HT-29 (cell line): ENCODE measurements at regions not wholly inside any gene's neighbourhood (a gene's known extent, or its start where the extent isn't known, plus 50 kb on each side); places are given as distances from the start of the nearest gene placed in this dataset.

Source experiments
- DNase-seq: peaks from one replicate; pipeline ENCODE4 v3.0.0-alpha.2; 2015; ENCODE audit warnings: low spot score

DNA sequence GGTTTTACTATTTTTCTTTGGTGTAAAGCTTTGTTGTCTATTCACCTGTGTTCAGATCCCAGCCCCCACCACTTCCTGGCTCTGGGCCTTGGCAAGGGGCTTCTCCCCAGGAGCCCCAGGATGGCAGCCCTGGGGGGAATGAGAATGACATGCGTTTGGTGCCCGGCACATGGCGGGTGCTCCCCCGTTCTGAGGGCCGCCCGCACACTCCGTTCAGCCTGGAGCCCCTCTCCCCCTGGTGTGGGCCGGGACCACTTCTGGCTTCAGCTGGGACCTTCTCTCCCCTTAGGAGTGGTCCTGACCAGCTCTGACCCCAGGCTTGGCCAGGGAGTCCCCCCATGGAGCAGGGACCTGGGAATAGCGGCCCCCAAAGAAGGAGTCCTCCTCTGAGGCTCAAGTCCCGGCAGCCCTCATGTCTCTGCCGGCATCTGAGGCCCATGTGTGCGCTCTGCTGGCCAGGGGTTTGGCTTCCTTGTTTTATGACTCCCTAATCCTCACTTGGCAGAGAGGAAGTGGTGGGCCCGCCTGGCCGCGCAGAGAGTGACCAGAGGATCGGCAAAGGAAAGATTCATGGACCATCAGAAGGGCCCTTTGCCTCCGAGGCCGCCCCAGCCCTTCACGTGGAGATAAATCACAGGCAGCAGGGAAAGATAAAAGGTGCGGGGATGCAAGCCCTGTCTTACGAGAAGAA, 57.0 kb upstream of the LMX1B start:
- no peak for DNase-seq

DNA sequence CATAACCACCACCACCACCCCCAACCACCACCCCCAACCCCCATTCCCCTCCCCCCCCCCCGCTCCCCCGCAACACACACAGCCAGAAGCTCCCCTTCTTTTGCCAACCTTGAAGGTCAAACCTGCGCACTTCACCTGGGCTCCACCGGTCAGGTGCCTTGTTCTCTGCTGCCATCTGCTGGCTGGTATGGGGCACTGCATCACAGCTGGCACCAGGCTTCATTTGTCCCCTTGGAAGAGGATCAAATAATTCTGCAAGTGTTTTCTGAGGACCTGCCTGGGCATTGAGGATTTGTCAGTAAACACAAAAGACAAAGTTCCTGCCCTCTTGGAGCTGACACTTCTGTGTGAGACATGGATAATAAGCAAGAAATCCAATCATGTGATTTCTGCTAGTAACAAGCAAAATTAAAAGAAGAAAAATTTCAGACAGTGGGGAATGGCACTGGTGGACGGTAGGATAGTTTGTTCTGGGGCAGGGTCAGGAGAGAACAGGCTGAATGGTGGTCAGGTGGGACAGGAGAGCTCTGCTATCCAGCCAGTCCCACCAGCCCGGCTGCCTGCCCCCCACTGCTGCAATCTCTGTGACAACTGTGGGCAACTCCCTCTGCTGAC, 55.6 kb upstream of the LMX1B start:
- peak; percentile 70 for DNase-seq

DNA sequence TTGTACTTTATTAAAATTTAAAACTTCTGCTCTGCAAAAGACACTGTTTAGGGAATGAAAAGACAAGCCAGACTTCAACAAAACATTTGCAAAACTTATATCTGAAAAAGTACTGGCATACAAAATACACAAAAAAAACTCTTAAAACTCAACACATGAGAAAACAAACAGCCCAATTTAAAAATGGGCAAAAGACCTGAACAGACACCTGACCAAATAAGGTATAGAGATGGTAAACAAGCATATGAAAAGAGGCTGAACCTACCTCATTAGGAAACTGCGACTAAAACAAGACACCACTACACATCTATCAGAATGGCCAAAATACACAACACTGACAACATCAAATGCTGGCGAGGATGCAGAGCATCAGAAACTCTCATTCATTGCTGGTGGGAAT, 54.4 kb upstream of the LMX1B start:
- no peak for DNase-seq

DNA sequence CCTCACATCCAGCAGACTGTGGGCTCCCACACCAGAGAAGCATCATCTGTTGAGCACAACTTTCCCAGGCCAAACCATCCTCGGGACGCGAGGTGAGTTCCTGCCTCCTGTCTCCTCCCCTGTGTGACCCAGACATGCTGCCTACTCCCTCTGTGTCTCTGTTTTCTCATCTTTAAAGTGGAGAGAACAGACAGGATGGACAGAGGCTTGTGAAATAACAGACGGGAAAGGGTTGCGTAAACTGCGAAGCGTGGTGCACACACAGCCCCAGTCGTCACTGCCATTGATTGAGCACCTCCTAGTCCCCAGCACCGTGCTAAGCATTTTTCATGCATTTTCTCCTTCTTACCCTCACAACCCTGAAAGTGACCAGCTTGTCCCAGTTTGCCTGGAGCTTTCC, 52.1 kb upstream of the LMX1B start:
- DNase-seq = no peak

DNA sequence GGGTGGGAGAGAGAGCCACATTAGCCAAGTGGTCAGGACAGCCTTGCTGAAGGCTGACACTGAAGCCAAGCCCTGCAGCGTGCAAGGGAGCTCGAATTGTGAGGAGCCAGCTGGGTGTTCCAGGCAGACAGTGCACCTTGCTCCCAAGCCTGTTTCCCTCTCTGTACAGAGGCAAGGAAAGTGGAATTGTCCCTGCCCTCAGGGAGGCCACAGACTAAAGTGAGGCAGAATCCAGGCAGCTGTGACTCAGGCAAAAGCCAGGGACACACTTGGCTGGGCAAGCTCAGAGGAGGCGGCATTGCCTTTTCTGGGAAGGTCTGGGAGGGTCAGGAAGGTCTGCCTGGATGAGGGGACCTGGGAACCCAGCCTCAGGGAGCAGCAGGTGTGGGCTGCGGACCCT, 50.2 kb upstream of the LMX1B start:
- DNase-seq = no peak
